SK-N-SH treated with all-trans-retinoic acid at 6 μM for 48 hours (cell line): ENCODE measurements at regions not wholly inside any gene's neighbourhood (a gene's known extent, or its start where the extent isn't known, plus 50 kb on each side); places are given as distances from the start of the nearest gene placed in this dataset.

Experiments
- ATAC-seq: fragments of 200-7000 bp; cut with Tn5 transposase; 3 replicates; pipeline ENCODE4 v1.9.1; 2020; ENCODE audit warnings: mild to moderate bottlenecking, moderate library complexity
- ARNTL ChIP-seq: fragments of 450-650 bp; formaldehyde crosslinking; IDR thresholded peaks from 2 replicates; pipeline ENCODE4 v1.5.0; 2020; ENCODE audit warnings: low read depth, mild to moderate bottlenecking, moderate library complexity, borderline replicate concordance
- BACH2 ChIP-seq: fragments of 250-450 bp; sonication (Bioruptor Pico); IDR thresholded peaks from 2 replicates; pipeline ENCODE4 v1.9.0; 2021; ENCODE audit warnings: mild to moderate bottlenecking, borderline replicate concordance
- CSRNP3 ChIP-seq: fragments of 250-450 bp; sonication (Bioruptor Pico); IDR thresholded peaks from 2 replicates; pipeline ENCODE4 v1.5.1; 2021; ENCODE audit warnings: mild to moderate bottlenecking, moderate library complexity
- ESRRG ChIP-seq: fragments of 250-450 bp; sonication (Bioruptor Pico); IDR thresholded peaks from 2 replicates; pipeline ENCODE4 v1.6.1; 2021; ENCODE audit warnings: mild to moderate bottlenecking
- GLIS3 ChIP-seq: fragments of 250-450 bp; sonication (Bioruptor Pico); IDR thresholded peaks from 2 replicates; pipeline ENCODE4 v1.5.0; 2020; ENCODE audit warnings: mild to moderate bottlenecking, moderate library complexity
- OSR1 ChIP-seq: fragments of 250-450 bp; sonication (Bioruptor Pico); IDR thresholded peaks from 2 replicates; pipeline ENCODE4 v1.8.0; 2022; ENCODE audit warnings: moderate library complexity, mild to moderate bottlenecking, inconsistent platforms
- POU6F1 ChIP-seq: fragments of 250-450 bp; sonication (Bioruptor Pico); IDR thresholded peaks from 2 replicates; pipeline ENCODE4 v1.8.0; 2021; ENCODE audit warnings: low read depth, mild to moderate bottlenecking, moderate library complexity, borderline replicate concordance
- PPARA ChIP-seq: fragments of 250-450 bp; sonication (Bioruptor Pico); IDR thresholded peaks from 2 replicates; pipeline ENCODE4 v1.5.0; 2020; ENCODE audit warnings: mild to moderate bottlenecking, borderline replicate concordance
- RARB ChIP-seq: fragments of 250-450 bp; sonication (Bioruptor Pico); IDR thresholded peaks from 2 replicates; pipeline ENCODE4 v1.8.0; 2021; ENCODE audit warnings: mild to moderate bottlenecking, moderate library complexity
- SNAI2 ChIP-seq: fragments of 250-450 bp; sonication (Bioruptor Pico); IDR thresholded peaks from 2 replicates; pipeline ENCODE4 v1.5.0; 2020; ENCODE audit warnings: mild to moderate bottlenecking, moderate library complexity
- TCF4 ChIP-seq: fragments of 250-450 bp; sonication (Bioruptor Pico); IDR thresholded peaks from 2 replicates; pipeline ENCODE4 v1.8.0; 2021; ENCODE audit warnings: mild to moderate bottlenecking, moderate library complexity, borderline replicate concordance
- TOX ChIP-seq: fragments of 250-450 bp; sonication (Bioruptor Pico); IDR thresholded peaks from 2 replicates; pipeline ENCODE4 v1.8.0; 2021; ENCODE audit warnings: mild to moderate bottlenecking, moderate library complexity, borderline replicate concordance
- ZC3H10 ChIP-seq: fragments of 250-450 bp; sonication (Bioruptor Pico); IDR thresholded peaks from 2 replicates; pipeline ENCODE4 v1.5.1; 2021; ENCODE audit warnings: mild to moderate bottlenecking, moderate library complexity
- ZFP3 ChIP-seq: fragments of 250-450 bp; sonication (Bioruptor Pico); IDR thresholded peaks from 2 replicates; pipeline ENCODE4 v1.5.0; 2020; ENCODE audit warnings: mild to moderate bottlenecking, moderate library complexity
- ZFP30 ChIP-seq: fragments of 450-650 bp; formaldehyde crosslinking; IDR thresholded peaks from 2 replicates; pipeline ENCODE4 v1.5.0; 2022; ENCODE audit warnings: mild to moderate bottlenecking, moderate library complexity
- ZNF565 ChIP-seq: fragments of 450-650 bp; formaldehyde crosslinking; conservative IDR thresholded peaks from 2 replicates; pipeline ENCODE4 v1.5.0; 2020; ENCODE audit warnings: low read depth, mild to moderate bottlenecking, moderate library complexity
- ZNF70 ChIP-seq: fragments of 450-650 bp; formaldehyde crosslinking; IDR thresholded peaks from 2 replicates; pipeline ENCODE4 v1.5.0; 2020; ENCODE audit warnings: mild to moderate bottlenecking, moderate library complexity
- ZNF8 ChIP-seq: fragments of 450-650 bp; formaldehyde crosslinking; IDR thresholded peaks from 2 replicates; pipeline ENCODE4 v1.5.0; 2020; ENCODE audit warnings: mild to moderate bottlenecking, moderate library complexity
- TF ChIP-seq, protein P1 (sequence below): fragments of 250-450 bp; sonication (Bioruptor Pico); IDR thresholded peaks from 2 replicates; pipeline ENCODE4 v1.5.0; 2020; ENCODE audit warnings: mild to moderate bottlenecking, moderate library complexity
- TF ChIP-seq, protein P2 (sequence below): fragments of 250-450 bp; sonication (Bioruptor Pico); IDR thresholded peaks from 2 replicates; pipeline ENCODE4 v1.8.0; 2020; ENCODE audit warnings: mild to moderate bottlenecking, moderate library complexity, borderline replicate concordance

- TF ChIP-seq ARNTL (CRISPR knock-in tag) (no peak), BACH2 (CRISPR knock-in tag) (no peak), ZFP3 (no peak), ZC3H10 (CRISPR knock-in tag) (no peak), ZNF8 (CRISPR knock-in tag) (no peak), PPARA (no peak), OSR1 (CRISPR knock-in tag) (no peak), SNAI2 (CRISPR knock-in tag) (no peak), POU6F1 (CRISPR knock-in tag) (no peak), TCF4 (CRISPR knock-in tag) (no peak), GLIS3 (CRISPR knock-in tag) (no peak), ZNF565 (CRISPR knock-in tag) (no peak)
- TF ChIP-seq, protein P1, sequence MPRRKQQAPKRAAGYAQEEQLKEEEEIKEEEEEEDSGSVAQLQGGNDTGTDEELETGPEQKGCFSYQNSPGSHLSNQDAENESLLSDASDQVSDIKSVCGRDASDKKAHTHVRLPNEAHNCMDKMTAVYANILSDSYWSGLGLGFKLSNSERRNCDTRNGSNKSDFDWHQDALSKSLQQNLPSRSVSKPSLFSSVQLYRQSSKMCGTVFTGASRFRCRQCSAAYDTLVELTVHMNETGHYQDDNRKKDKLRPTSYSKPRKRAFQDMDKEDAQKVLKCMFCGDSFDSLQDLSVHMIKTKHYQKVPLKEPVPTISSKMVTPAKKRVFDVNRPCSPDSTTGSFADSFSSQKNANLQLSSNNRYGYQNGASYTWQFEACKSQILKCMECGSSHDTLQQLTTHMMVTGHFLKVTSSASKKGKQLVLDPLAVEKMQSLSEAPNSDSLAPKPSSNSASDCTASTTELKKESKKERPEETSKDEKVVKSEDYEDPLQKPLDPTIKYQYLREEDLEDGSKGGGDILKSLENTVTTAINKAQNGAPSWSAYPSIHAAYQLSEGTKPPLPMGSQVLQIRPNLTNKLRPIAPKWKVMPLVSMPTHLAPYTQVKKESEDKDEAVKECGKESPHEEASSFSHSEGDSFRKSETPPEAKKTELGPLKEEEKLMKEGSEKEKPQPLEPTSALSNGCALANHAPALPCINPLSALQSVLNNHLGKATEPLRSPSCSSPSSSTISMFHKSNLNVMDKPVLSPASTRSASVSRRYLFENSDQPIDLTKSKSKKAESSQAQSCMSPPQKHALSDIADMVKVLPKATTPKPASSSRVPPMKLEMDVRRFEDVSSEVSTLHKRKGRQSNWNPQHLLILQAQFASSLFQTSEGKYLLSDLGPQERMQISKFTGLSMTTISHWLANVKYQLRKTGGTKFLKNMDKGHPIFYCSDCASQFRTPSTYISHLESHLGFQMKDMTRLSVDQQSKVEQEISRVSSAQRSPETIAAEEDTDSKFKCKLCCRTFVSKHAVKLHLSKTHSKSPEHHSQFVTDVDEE (CRISPR knock-in tag) = no peak
- no peak for ATAC-seq
These were observed 1040.4 kb downstream of the FLRT2 start for GRCh38 chr14:86570371-86570770.

DNA sequence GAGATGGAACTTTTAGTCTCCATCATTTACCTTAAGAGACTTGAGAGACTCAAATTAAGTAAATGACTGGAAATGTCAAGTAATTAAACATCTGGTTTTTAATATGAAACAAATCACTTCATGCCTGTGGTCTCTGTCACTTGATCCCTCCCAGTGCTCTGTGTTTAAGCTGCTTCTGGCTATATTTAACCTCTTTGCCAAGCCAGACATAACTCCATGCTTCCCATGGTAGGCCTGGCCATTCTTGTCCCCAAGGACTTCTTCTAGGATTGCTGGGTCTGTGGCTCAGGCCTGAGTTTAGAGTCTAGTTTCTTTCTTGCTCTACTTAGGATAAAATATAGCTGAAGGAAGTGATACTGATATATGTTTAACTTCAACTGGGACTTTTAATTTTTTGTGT, 1013.6 kb downstream of the FLRT2 start:
- ATAC-seq = no peak
- no peak for TF ChIP-seq BACH2 (CRISPR knock-in tag)
- TF ChIP-seq ZC3H10 (CRISPR knock-in tag) = no peak
- no peak for TF ChIP-seq ZFP3
- TF ChIP-seq TOX (CRISPR knock-in tag) = no peak
- TF ChIP-seq, all 23 proteins: peak for 0

GRCh38 chr14:86541972-86542371, 1012.0 kb downstream of the FLRT2 start:
- ATAC-seq = no peak
- no peak for TF ChIP-seq RARB
- no peak for TF ChIP-seq OSR1 (CRISPR knock-in tag)
- TF ChIP-seq, protein P2, sequence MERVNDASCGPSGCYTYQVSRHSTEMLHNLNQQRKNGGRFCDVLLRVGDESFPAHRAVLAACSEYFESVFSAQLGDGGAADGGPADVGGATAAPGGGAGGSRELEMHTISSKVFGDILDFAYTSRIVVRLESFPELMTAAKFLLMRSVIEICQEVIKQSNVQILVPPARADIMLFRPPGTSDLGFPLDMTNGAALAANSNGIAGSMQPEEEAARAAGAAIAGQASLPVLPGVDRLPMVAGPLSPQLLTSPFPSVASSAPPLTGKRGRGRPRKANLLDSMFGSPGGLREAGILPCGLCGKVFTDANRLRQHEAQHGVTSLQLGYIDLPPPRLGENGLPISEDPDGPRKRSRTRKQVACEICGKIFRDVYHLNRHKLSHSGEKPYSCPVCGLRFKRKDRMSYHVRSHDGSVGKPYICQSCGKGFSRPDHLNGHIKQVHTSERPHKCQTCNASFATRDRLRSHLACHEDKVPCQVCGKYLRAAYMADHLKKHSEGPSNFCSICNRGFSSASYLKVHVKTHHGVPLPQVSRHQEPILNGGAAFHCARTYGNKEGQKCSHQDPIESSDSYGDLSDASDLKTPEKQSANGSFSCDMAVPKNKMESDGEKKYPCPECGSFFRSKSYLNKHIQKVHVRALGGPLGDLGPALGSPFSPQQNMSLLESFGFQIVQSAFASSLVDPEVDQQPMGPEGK (CRISPR knock-in tag) = no peak
- TF ChIP-seq ZNF565 (CRISPR knock-in tag) = no peak
- TF ChIP-seq ZNF8 (CRISPR knock-in tag) = no peak
- TF ChIP-seq ZFP30 = no peak
- no peak for TF ChIP-seq PPARA
- no peak for TF ChIP-seq ZFP3

DNA sequence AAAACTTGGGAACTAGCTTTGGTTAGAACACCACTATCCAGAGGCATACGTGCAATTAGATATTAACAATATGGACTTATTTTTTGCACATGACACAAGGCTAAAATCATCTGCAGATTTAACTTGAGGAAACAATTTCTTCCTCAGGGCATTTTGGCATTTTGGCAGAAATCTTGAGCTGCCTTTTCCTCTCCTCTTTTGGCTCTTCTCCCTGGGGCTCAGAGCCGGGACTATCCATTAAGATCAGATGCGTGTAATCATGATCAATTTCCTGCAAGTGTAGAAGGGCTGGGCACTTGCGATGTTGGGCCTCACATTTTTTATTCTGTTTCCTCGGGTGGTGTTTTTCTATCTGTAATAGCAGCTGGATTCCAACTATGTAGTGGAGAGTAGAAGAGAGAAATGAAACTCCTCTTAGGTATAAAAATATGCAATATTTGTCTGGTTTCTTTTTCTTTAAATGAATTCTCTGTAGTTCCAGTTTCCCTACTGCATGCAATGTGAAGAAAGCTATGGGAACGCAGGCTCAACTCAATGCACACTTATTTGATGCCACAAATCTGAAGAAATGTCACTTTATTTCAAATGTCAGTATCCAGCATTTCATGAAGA, 1010.8 kb downstream of the FLRT2 start:
- no peak for ATAC-seq
- TF ChIP-seq ARNTL (CRISPR knock-in tag) (no peak), ESRRG (CRISPR knock-in tag) (no peak), ZNF565 (CRISPR knock-in tag) (no peak), SNAI2 (CRISPR knock-in tag) (no peak), ZNF8 (CRISPR knock-in tag) (no peak), PPARA (no peak), RARB (no peak), CSRNP3 (CRISPR knock-in tag) (no peak), ZFP30 (no peak), ZNF70 (CRISPR knock-in tag) (no peak), TOX (CRISPR knock-in tag) (no peak)
